AG20443 (cell line): ENCODE measurements at regions not wholly inside any gene's neighbourhood (a gene's known extent, or its start where the extent isn't known, plus 50 kb on each side); places are given as distances from the start of the nearest gene placed in this dataset.

Experiments used
- DNase-seq: peaks from one replicate; pipeline ENCODE4 v3.0.0; 2012; ENCODE audit warnings: low spot score, mixed read lengths

GRCh38 chr20:41951615-41952014 lies 333.4 kb upstream of the CHD6 start:
- no peak for DNase-seq

- DNase-seq, result no peak
These were observed 321.5 kb upstream of the CHD6 start for GRCh38 chr20:41939659-41940058.

GRCh38 chr20:41938353-41938752 lies 320.2 kb upstream of the CHD6 start:
- no peak for DNase-seq

- DNase-seq, result no peak
These were observed 317.1 kb upstream of the CHD6 start for GRCh38 chr20:41935259-41935791.

DNA sequence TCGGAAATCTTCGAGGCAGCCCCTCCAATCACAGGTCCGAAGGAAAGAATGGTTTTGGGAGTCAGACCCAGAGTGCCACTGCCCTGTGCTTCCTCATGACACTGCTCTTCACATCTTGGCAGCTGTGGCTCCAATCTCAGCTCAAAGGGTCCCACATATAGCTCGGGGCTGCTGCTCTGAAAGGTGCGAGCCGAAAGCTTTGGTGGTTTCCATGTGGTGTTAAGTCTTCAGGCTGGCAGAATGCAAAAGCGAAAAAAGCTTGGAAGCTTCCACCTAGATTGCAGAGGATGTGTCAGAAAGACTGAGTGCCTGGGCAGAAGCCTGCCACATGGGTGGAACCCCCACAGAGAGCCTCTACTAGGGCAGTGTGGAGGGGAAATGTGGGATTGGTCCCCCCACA lies 314.3 kb upstream of the CHD6 start:
- DNase-seq, result no peak

DNA sequence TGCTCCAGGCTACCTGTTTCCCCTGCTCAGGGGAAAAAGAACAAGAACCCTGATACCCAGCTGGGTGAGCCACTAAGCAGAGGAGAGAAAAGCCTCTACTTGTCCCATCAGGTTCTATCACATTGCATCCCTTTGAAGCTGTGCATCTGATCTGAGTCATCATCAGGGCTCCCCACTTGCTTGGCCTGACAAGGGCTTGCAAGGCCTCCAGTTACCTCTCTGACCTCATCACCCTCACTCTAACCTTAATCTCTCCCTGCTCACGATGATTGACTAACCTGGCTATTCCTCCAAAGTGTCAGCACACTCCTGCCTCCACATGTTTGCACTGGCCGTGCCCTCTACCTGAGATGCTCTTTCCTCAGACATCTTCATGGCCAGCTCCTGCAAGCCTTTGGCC lies 309.5 kb upstream of the CHD6 start:
- DNase-seq, result no peak

- no peak for DNase-seq
These were observed 309.0 kb upstream of the CHD6 start for GRCh38 chr20:41927189-41927588.

- DNase-seq, result no peak
These were observed 307.3 kb upstream of the CHD6 start for GRCh38 chr20:41925476-41925875.

- DNase-seq, result no peak
These were observed 305.4 kb upstream of the CHD6 start for GRCh38 chr20:41923624-41924023.

DNA sequence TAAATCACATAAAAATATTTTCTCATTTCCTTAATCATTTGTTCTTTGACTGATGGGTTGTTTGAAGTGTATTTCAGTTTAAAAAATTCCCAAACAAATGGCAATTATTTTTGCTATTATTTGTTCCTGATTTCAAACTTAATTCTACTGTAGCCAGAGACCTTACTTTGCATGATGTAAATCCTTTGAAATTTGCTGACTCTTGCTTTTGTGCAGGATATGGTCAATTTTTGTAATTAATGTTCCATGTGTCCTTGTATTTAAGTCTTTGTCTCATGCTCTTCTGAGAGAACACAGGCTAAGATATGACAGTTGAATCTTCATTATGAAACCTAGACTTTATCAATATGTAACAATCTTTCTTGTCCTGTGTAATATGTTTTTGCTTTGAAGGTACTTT lies 295.0 kb upstream of the CHD6 start:
- no peak for DNase-seq

- no peak for DNase-seq
These were observed 292.4 kb upstream of the CHD6 start for GRCh38 chr20:41910558-41910957.

GRCh38 chr20:41905199-41905598 lies 287.0 kb upstream of the CHD6 start:
- no peak for DNase-seq

DNA sequence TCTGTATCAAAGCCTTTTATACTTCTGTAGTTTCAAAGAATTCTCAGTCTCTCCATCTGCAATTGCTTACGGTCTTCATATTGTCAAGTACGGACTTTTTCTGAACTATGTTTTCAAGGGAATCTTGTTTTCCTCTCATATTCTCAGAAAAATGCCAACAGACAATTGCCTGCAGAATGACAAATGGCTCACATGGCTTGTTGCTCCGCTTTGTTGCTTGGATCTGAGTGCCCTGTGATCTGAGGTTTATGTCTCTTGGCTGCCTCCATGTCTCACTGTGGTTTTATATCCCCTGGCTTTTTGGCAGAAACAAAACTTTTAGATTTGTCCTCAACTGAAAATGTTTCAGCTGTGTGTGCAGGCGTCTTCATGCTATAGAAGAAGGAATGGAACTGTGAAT lies 285.4 kb upstream of the CHD6 start:
- no peak for DNase-seq

DNA sequence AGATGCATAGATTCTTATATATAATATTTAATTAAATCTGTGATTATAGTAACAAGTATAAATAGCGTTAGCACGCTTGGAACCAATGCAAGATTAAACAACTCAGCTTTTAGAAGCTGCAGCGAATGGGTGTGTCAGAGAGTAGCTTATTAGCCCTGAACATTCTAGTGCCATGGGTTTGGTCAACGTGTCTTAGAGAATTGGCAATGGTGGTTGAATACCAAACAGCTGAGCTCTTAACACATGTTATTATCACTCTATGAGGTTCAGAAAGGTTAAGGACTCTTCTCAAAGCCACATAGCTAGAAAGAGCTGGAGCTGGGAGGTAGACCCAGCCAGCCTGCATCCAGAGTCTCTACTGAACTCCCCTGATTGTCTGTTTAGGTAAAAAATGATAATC lies 284.2 kb upstream of the CHD6 start:
- no peak for DNase-seq

- no peak for DNase-seq
These were observed 282.1 kb upstream of the CHD6 start for GRCh38 chr20:41900201-41900691.

DNA sequence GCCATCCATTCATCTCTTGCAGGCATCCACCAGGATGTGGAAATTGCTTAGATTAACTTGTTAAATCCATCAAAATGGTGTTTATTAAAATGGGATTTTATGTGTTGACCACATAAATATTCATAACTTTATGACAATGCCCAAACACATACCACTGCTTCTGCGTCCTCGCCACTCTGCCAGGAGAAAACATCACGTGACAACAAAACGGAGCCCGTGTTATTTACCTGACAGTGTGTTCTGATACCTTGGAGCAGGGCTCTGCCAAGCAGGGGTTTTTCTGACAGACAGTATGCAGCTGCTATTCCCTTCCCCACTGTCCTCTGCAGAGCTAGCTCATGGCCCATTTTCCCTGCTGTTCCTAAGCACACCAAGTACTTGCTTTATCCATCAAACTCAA lies 279.5 kb upstream of the CHD6 start:
- no peak for DNase-seq

DNA sequence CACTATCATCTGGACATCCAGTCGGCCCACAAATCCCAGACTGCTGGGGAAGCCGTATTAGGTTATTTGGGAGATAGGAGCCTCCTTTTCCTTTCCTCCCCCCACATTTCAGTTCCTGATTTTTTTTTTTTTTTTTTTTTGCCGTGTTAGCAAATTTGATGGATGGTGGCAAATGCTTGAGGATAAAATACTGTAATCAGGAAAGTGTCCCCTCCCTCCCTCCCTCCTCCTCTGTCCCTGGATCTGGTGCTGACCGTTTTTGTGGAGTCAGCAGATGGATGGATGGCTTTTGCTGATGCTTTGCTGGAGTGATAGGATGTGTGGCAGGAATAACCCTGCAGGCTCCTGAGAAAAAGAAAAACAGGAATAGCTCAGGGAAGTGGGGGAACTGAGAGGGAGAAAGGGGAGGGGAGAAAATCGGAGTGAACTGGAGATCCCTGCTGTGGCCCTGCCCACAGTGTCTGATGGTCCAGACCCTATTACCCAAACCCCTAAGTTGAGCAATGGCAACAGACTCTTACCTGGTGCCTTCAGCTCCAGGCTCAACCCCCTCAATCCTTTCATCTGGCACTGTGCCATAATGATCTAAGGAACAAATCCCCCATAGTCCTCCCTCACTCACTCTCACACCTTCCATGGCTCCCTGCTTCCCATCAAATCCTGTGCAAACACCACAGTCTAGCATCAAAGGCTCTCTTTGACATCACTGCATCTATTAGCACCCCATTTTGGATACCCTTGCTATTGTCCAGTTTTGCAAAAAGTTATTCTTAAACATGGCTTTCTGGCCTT lies 277.3 kb upstream of the CHD6 start:
- no peak for DNase-seq

DNA sequence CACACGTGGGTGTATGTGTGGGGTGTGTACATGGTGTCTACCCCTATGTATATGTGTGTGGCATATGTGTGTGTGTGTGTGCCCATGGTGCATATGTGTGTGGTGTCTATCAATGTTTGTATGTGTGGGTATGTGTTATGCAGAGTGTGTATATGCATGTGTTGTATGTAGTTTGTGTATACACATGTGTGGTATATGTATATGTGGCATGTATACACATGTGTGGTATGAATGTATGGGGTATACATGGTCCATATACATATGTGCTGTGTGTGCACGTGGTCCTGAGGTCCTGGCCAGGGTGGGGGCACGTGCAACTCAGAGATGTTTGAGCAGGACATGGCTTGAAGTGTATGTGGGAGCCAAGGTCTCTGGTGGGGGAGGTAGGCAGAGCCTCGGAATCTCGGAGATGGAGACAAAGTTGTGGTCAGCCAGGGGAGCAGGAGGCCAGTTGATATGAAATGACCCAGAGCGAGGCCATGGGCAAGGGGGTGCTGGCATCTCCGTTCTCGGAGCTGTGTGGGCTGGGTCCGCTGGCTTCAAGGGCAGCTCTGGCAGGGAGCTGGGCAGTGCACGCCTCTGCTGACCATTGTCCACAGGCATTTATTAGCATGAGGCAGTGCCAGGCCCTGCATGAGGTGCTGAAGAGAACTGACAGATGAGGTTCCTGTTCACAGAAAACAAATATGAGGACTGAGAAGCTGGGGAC lies 276.2 kb upstream of the CHD6 start:
- DNase-seq, result no peak

- no peak for DNase-seq
These were observed 273.9 kb upstream of the CHD6 start for GRCh38 chr20:41892031-41892430.

DNA sequence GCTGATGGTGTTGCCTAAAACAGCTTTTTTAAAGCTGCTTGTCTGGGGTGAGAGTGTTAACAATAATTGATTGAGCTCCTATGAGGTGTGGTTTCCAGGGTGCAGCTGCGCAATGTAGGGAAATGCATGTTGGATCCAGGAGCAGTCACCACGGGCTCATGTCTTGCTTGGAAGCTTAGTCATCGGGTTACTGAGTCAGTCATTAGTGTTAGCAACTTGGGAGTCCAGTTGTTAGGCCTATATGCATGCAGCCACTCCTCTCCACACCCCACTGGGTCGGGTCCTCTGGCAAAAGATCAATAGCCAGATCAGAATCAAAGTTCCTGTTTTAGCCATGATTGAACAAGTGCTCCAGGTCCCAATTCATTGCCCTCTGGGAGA lies 271.7 kb upstream of the CHD6 start:
- DNase-seq, result no peak

- no peak for DNase-seq
These were observed 271.1 kb upstream of the CHD6 start for GRCh38 chr20:41889126-41889843.

GRCh38 chr20:41888434-41888833 lies 270.3 kb upstream of the CHD6 start:
- no peak for DNase-seq

- no peak for DNase-seq
These were observed 269.3 kb upstream of the CHD6 start for GRCh38 chr20:41887500-41887899.
